Nephron (organoid): ENCODE measurements at regions not wholly inside any gene's neighbourhood (a gene's known extent, or its start where the extent isn't known, plus 50 kb on each side); places are given as distances from the start of the nearest gene placed in this dataset.
"Not testable (repeated sequence)": the region's sequence is repeated elsewhere in the genome, so short reads cannot be mapped to it uniquely, and the experiment has no call there.

Experiments used
- H3K27ac Mint-ChIP-seq, 3 experiments: 2 replicates each; pipeline ENCODE4 v1.8.0; 2020; ENCODE audit warnings: mixed read lengths in 3 of 3, mild to moderate bottlenecking in 2 of 3, moderate library complexity in 1 of 3
- H3K27me3 Mint-ChIP-seq: 2 replicates; pipeline ENCODE4 v1.8.0; 2021; ENCODE audit warnings: low read depth, mild to moderate bottlenecking, moderate library complexity, mixed read lengths
- H3K36me3 Mint-ChIP-seq: 2 replicates; pipeline ENCODE4 v1.8.0; 2020; ENCODE audit warnings: low read depth, mixed read lengths
- H3K4me1 Mint-ChIP-seq: 2 replicates; pipeline ENCODE4 v1.8.0; 2020; ENCODE audit warnings: mixed read lengths
- H3K4me3 Mint-ChIP-seq, 3 experiments: 2 replicates each; pipeline ENCODE4 v1.8.0; 2020; ENCODE audit warnings: mild to moderate bottlenecking in 3 of 3, mixed read lengths in 3 of 3, moderate library complexity in 2 of 3
- H3K9me3 Mint-ChIP-seq: 2 replicates; pipeline ENCODE4 v1.8.0; 2020; ENCODE audit warnings: mixed read lengths
- TF ChIP-seq, protein P1 (sequence below), 3 experiments: fragments of 200-600 bp; sonication (generic); IDR thresholded peaks; one replicate each; pipeline ENCODE4 v1.5.0; 2021; ENCODE audit warnings: antibody characterized with exemption in 3 of 3; ENCODE audit not compliant: unreplicated experiment in 3 of 3

DNA sequence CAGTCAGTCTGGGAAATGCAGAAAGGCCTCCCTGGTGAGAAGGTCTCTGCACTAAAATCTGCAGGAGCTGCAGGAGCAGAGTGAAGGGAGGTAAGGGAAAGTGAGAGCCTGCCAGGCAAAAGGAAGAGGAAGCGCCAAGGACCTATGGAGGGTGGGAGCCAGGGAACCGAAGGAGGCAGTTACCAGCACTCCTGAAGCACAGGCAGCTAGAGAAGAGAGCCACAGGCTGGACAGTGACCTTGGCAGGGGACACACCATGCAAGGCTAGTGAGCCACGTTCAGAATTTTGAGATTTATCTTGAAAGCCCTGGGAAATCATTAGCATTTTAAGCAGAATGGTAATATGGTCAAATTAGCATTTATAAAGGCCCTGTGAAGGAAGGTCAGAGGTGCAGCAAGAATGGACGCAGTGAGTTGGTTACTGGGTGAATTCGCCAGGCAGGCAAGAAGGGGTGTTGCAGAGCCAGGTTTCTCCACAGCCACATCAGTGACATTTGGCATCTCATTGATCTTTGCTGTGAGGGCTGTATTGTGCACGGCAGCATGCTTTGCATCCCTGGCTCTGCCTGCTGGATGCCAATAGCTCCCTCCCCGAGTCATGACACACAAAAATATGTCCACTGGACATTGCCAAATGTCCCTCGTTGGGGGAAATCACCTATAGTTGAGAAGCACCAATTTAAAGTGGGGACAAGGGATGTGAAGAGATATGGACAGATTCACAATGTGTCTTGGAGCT lies 54.7 kb upstream of the LANCL2 start:
- TF ChIP-seq, protein P1, sequence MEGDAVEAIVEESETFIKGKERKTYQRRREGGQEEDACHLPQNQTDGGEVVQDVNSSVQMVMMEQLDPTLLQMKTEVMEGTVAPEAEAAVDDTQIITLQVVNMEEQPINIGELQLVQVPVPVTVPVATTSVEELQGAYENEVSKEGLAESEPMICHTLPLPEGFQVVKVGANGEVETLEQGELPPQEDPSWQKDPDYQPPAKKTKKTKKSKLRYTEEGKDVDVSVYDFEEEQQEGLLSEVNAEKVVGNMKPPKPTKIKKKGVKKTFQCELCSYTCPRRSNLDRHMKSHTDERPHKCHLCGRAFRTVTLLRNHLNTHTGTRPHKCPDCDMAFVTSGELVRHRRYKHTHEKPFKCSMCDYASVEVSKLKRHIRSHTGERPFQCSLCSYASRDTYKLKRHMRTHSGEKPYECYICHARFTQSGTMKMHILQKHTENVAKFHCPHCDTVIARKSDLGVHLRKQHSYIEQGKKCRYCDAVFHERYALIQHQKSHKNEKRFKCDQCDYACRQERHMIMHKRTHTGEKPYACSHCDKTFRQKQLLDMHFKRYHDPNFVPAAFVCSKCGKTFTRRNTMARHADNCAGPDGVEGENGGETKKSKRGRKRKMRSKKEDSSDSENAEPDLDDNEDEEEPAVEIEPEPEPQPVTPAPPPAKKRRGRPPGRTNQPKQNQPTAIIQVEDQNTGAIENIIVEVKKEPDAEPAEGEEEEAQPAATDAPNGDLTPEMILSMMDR (IDR thresholded peaks at IDR 0.05; ENCODE audit: unreplicated experiment in 3 of 3) = no peak
- H3K27ac Mint-ChIP-seq = no peak overlapping the region
- H3K36me3 Mint-ChIP-seq = no peaks in the 10 kb centered on the region
- H3K4me3 Mint-ChIP-seq = no peak overlapping the region
- H3K27me3 Mint-ChIP-seq = peaks cover 3% of the 10 kb centered on the region
- H3K9me3 Mint-ChIP-seq = peaks cover 12% of the 10 kb centered on the region
- H3K4me1 Mint-ChIP-seq = peaks cover 30% of the 10 kb centered on the region

DNA sequence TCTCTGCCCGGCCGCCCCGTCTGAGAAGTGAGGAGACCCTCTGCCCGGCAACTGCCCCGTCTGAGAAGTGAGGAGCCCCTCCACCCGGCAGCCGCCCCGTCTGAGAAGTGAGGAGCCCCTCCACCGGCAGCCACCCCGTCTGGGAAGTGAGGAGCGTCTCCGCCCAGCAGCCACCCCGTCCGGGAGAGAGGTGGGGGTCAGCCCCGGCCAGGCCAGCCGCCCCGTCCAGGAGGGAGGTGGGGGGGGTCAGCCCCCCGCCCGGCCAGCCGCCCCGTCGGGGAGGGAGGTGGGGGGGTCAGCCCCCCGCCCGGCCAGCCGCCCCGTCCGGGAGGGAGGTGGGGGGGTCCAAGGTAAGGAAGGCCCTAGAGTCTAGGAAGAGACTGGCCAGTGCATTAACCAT lies 53.2 kb upstream of the LANCL2 start:
- H3K27me3 Mint-ChIP-seq, H3K4me3 Mint-ChIP-seq: not testable (repeated sequence)

DNA sequence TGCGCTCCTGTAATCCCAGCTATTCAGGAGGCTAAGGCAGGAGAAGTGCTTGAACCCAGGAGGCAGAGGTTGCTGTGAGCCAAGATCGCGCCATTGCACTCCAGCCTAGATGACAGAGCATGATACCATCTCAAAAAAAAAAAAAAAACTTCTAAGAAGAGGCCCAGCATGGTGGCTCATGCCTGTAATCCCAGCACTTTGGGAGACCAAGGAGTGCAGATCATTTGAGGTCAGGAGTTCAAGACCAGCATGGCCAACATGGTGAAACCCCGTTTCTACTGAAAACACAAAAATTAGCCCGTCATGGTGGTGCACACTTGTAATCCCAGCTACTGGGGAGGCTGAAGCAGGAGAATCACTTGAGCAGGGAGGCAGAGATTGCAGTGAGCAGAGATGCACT lies 51.5 kb upstream of the LANCL2 start:
- peaks cover 12% of the 10 kb centered on the region for H3K9me3 Mint-ChIP-seq
- not testable (repeated sequence) for H3K27me3 Mint-ChIP-seq, H3K4me1 Mint-ChIP-seq, H3K4me3 Mint-ChIP-seq, H3K27ac Mint-ChIP-seq, H3K36me3 Mint-ChIP-seq

More for the DNA sequence above, 53.2 kb upstream of the LANCL2 start:
- Mint-ChIP-seq H3K4me1 (peaks cover 25% of the 10 kb centered on the region), H3K9me3 (peaks cover 12% of the 10 kb centered on the region)
- H3K27ac Mint-ChIP-seq, H3K36me3 Mint-ChIP-seq: not testable (repeated sequence)

DNA sequence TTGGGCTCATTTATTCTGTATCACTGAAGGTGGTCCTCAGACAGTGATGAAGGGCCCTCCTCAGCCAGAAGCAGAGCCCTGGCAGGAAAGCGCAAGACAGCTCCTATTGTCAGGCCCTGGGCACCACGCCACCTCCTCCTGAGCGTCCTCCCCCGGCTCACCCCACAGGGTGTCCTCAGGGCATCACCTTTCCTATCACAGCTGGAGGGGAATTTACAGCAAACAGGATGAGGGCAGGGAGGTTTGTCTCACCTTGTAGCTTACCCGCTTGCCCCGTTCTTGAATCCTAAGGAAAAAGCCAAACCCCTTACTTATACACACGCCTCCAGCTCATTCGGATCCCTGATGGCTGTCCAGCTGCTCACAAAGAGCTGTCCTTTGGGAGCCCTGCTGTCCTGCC lies 50.2 kb upstream of the LANCL2 start:
- peaks cover 3% of the 10 kb centered on the region for H3K27me3 Mint-ChIP-seq
- no peaks in the 10 kb centered on the region for H3K36me3 Mint-ChIP-seq
- H3K4me3 Mint-ChIP-seq = no peak overlapping the region
- TF ChIP-seq, protein P1 (IDR thresholded peaks at IDR 0.05; ENCODE audit: unreplicated experiment in 3 of 3) = no peak
- H3K4me1 Mint-ChIP-seq = no peaks in the 10 kb centered on the region
- H3K9me3 Mint-ChIP-seq = peaks cover 12% of the 10 kb centered on the region
- no peak overlapping the region for H3K27ac Mint-ChIP-seq
